ENCODE measurements at regions not wholly inside any gene's neighbourhood (a gene's known extent, or its start where the extent isn't known, plus 50 kb on each side); places are given as distances from the start of the nearest gene placed in this dataset.

GRCh38 chr21:35326677-35327076 lies 277.6 kb upstream of the RUNX1 start:
- intact Hi-C loops (cut with micrococcal nuclease) = no loop called here

- intact Hi-C loops (cut with micrococcal nuclease) = no loop called here
These were observed 276.9 kb upstream of the RUNX1 start for GRCh38 chr21:35325953-35326352.

- intact Hi-C loops (cut with micrococcal nuclease) = no loop called here
These were observed 275.5 kb upstream of the RUNX1 start for GRCh38 chr21:35324372-35325220.

GRCh38 chr21:35323947-35324346 lies 274.8 kb upstream of the RUNX1 start:
- intact Hi-C loops (cut with micrococcal nuclease) = no loop called here

- intact Hi-C loops (cut with micrococcal nuclease) = no loop called here
These were observed 272.5 kb upstream of the RUNX1 start for GRCh38 chr21:35321322-35322200.

GRCh38 chr21:35319684-35320283 lies 270.7 kb upstream of the RUNX1 start:
- intact Hi-C loops (cut with micrococcal nuclease) = no loop called here

- intact Hi-C loops (cut with micrococcal nuclease) = no loop called here
These were observed 267.8 kb upstream of the RUNX1 start for GRCh38 chr21:35316933-35317332.

- intact Hi-C loops (cut with micrococcal nuclease) = no loop called here
These were observed 267.4 kb upstream of the RUNX1 start for GRCh38 chr21:35316456-35316855.

- intact Hi-C loops (cut with micrococcal nuclease) = no loop called here
These were observed 265.9 kb upstream of the RUNX1 start for GRCh38 chr21:35314857-35315582.

GRCh38 chr21:35311985-35312384 lies 262.9 kb upstream of the RUNX1 start:
- intact Hi-C loops (cut with micrococcal nuclease) = no loop called here

- intact Hi-C loops (cut with micrococcal nuclease) = no loop called here
These were observed 260.2 kb upstream of the RUNX1 start for GRCh38 chr21:35309316-35309715.

- intact Hi-C loops (cut with micrococcal nuclease) = no loop called here
These were observed 254.0 kb upstream of the RUNX1 start for GRCh38 chr21:35303085-35303484.

GRCh38 chr21:35298757-35299156 lies 249.7 kb upstream of the RUNX1 start:
- intact Hi-C loops (cut with micrococcal nuclease) = no loop called here

- intact Hi-C loops (cut with micrococcal nuclease) = no loop called here
These were observed 248.6 kb upstream of the RUNX1 start for GRCh38 chr21:35297665-35298064.

GRCh38 chr21:35294231-35294898 lies 245.3 kb upstream of the RUNX1 start:
- intact Hi-C loops (cut with micrococcal nuclease) = no loop called here

- intact Hi-C loops (cut with micrococcal nuclease) = no loop called here
These were observed 243.0 kb upstream of the RUNX1 start for GRCh38 chr21:35291973-35292627.

- intact Hi-C loops (cut with micrococcal nuclease) = no loop called here
These were observed 241.9 kb upstream of the RUNX1 start for GRCh38 chr21:35291034-35291433.

- intact Hi-C loops (cut with micrococcal nuclease) = no loop called here
These were observed 239.1 kb upstream of the RUNX1 start for GRCh38 chr21:35288238-35288637.

GRCh38 chr21:35284199-35284598 lies 235.1 kb upstream of the RUNX1 start:
- intact Hi-C loops (cut with micrococcal nuclease) = no loop called here

- intact Hi-C loops (cut with micrococcal nuclease) = no loop called here
These were observed 233.8 kb upstream of the RUNX1 start for GRCh38 chr21:35282944-35283343.
